ENCODE measurements at regions not wholly inside any gene's neighbourhood (a gene's known extent, or its start where the extent isn't known, plus 50 kb on each side); places are given as distances from the start of the nearest gene placed in this dataset.

DNA sequence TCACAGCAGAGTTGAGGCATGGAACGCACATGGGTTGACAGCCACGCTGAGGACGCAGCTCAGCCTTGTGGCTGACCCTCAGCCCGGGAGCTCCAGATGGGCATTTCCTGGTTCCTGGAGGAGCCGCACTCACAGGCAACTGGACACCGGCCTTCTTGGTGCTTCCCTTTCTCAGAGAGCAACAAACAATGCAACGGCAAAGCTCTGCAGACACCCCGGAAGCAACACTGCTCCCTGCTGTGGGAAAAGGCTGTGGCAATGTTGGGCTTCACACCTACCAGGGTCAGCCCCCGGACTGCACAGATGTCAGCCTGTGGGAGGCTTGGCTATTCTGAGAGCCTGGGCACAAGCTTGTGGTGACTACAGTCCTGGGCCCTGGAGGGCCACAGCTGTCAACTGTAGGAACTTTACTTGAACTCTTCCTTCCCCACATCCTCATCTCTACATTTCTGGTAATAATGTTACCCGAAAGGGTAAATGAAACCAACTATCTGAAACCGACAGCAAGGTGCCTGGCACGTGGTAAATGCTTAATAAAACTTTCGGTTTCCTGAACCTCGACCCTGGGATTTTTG, 597.5 kb upstream of the MKI67 start:
- H3K27me3 ChIP-seq (ENCODE audit: insufficient read depth, poor library complexity, severe bottlenecking): no peaks in the 10 kb centered on the region
- no peaks in the 10 kb centered on the region for H3K9me3 ChIP-seq (ENCODE audit: severe bottlenecking)
- H3K27ac ChIP-seq (ENCODE audit: poor library complexity, severe bottlenecking): no peak overlapping the region
- H3K4me1 ChIP-seq (ENCODE audit: insufficient read depth, poor library complexity, severe bottlenecking): no peaks in the 10 kb centered on the region
- TF ChIP-seq, protein P1, sequence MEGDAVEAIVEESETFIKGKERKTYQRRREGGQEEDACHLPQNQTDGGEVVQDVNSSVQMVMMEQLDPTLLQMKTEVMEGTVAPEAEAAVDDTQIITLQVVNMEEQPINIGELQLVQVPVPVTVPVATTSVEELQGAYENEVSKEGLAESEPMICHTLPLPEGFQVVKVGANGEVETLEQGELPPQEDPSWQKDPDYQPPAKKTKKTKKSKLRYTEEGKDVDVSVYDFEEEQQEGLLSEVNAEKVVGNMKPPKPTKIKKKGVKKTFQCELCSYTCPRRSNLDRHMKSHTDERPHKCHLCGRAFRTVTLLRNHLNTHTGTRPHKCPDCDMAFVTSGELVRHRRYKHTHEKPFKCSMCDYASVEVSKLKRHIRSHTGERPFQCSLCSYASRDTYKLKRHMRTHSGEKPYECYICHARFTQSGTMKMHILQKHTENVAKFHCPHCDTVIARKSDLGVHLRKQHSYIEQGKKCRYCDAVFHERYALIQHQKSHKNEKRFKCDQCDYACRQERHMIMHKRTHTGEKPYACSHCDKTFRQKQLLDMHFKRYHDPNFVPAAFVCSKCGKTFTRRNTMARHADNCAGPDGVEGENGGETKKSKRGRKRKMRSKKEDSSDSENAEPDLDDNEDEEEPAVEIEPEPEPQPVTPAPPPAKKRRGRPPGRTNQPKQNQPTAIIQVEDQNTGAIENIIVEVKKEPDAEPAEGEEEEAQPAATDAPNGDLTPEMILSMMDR (IDR thresholded peaks at IDR 0.05; ENCODE audit: poor library complexity, severe bottlenecking): no peak
- H3K36me3 ChIP-seq (ENCODE audit: low read depth): no peaks in the 10 kb centered on the region
- no peak overlapping the region for H3K4me3 ChIP-seq (ENCODE audit: severe bottlenecking)
- DNase-seq (ENCODE audit: low spot score) (no peak), ATAC-seq (ENCODE audit: low read depth) (no peak)

DNA sequence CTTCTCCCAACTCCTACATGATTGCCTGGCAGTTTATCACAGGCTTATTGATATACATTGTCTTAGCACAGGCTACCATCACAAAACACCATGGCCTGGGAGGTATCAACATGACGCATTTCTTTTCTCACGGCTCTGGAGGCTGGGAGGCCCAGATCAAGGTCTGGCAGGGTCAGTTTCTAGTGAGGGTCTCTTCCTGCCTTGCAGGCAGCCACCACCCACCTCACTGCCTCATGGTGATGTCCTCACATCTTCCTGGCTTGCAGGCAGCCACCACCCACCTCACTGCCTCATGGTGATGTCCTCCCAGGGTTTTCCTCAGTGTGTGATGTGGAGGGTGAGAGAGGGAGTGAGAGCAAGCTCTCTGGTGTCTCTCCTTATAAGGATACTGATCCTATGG, 599.3 kb upstream of the MKI67 start:
- Histone ChIP-seq H3K4me1 (ENCODE audit: insufficient read depth, poor library complexity, severe bottlenecking) (no peaks in the 10 kb centered on the region), H3K9me3 (ENCODE audit: severe bottlenecking) (no peaks in the 10 kb centered on the region), H3K36me3 (ENCODE audit: low read depth) (no peaks in the 10 kb centered on the region), H3K27me3 (ENCODE audit: insufficient read depth, poor library complexity, severe bottlenecking) (no peaks in the 10 kb centered on the region), H3K27ac (ENCODE audit: poor library complexity, severe bottlenecking) (no peak overlapping the region), H3K4me3 (ENCODE audit: severe bottlenecking) (no peak overlapping the region)
- ATAC-seq (ENCODE audit: low read depth): no peak
- TF ChIP-seq, protein P1 (IDR thresholded peaks at IDR 0.05; ENCODE audit: poor library complexity, severe bottlenecking): no peak
- DNase-seq (ENCODE audit: low spot score): no peak

DNA sequence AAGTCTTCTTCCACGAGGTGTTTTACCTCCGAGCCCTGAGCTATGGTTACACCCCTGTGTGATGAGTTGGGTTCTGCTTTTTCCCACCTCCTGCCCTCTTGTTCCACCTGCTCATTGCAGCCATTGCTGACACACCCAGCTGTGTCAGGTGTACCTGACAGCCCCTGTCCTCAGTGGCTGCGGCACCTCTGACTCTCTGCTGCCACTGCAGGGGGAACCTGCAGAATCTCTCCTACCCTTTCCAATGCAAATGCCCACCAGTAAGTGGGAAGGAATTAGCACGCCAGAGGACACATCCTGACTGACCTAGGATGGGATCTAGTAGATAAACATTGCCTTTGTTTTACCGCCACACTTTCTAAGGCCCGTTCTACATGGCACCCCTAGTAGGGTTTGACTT, 600.9 kb upstream of the MKI67 start:
- DNase-seq (ENCODE audit: low spot score): no peak
- no peaks in the 10 kb centered on the region for H3K27me3 ChIP-seq (ENCODE audit: insufficient read depth, poor library complexity, severe bottlenecking)

DNA sequence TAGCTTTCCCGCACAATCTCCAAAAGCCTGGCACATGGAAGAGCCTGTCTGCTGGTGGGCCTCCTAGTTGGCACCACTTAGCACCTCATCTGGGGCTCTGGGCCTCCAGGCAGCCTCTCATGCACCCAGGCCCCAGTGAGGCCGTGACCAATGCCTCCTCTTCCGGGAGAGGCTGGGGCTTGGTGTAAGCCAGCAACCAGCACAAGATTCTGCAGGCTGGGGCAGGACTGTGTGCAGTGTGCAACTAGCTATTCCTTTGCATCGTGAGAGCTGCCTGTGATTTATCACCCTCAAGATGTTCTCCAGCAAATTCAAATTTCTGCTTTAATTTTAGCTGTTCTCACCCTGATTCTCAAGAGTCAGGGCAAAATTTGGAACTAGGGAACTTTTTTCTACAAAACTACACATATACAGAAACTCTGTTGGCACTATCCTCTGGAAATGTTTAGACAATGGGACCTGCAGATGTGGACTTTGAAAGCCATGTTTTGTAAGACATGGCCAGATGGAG, 603.7 kb upstream of the MKI67 start:
- no peaks in the 10 kb centered on the region for H3K9me3 ChIP-seq (ENCODE audit: severe bottlenecking)
- TF ChIP-seq, protein P1 (IDR thresholded peaks at IDR 0.05; ENCODE audit: poor library complexity, severe bottlenecking): no peak
- DNase-seq (ENCODE audit: low spot score) (no peak), ATAC-seq (ENCODE audit: low read depth) (no peak)
- no peaks in the 10 kb centered on the region for H3K36me3 ChIP-seq (ENCODE audit: low read depth)
- no peak overlapping the region for H3K4me3 ChIP-seq (ENCODE audit: severe bottlenecking)
- no peak overlapping the region for H3K27ac ChIP-seq (ENCODE audit: poor library complexity, severe bottlenecking)
- H3K27me3 ChIP-seq (ENCODE audit: insufficient read depth, poor library complexity, severe bottlenecking): no peaks in the 10 kb centered on the region
- no peaks in the 10 kb centered on the region for H3K4me1 ChIP-seq (ENCODE audit: insufficient read depth, poor library complexity, severe bottlenecking)

More for the DNA sequence above, 600.9 kb upstream of the MKI67 start:
- Histone ChIP-seq H3K4me1 (ENCODE audit: insufficient read depth, poor library complexity, severe bottlenecking) (no peaks in the 10 kb centered on the region), H3K9me3 (ENCODE audit: severe bottlenecking) (no peaks in the 10 kb centered on the region), H3K27ac (ENCODE audit: poor library complexity, severe bottlenecking) (no peak overlapping the region), H3K4me3 (ENCODE audit: severe bottlenecking) (no peak overlapping the region), H3K36me3 (ENCODE audit: low read depth) (no peaks in the 10 kb centered on the region)
- TF ChIP-seq, protein P1 (IDR thresholded peaks at IDR 0.05; ENCODE audit: poor library complexity, severe bottlenecking): no peak
- no peak for ATAC-seq (ENCODE audit: low read depth)

DNA sequence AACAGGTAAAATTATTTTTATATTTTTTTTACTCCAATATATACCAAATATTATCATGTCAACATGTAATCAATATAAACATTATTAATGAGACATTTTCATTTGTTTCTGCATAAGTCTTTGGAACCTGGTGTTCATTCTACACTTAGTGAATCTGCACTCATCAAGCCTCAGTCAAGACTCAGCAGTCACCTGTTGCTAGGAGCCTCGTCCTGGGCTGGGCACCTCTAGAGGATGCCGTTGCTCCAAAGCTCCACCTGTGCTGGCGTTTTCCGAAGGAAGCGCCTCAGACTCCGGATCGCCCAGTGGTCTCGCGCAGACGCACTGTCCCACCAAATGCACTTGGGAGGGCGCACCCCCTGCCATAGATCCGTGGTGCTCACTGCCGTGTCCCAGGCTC, 604.7 kb upstream of the MKI67 start:
- TF ChIP-seq, protein P1 (IDR thresholded peaks at IDR 0.05; ENCODE audit: poor library complexity, severe bottlenecking): no peak
- no peaks in the 10 kb centered on the region for H3K9me3 ChIP-seq (ENCODE audit: severe bottlenecking)
- H3K27ac ChIP-seq (ENCODE audit: poor library complexity, severe bottlenecking): no peak overlapping the region
- no peak for ATAC-seq (ENCODE audit: low read depth)
- H3K4me1 ChIP-seq (ENCODE audit: insufficient read depth, poor library complexity, severe bottlenecking): no peaks in the 10 kb centered on the region
- H3K4me3 ChIP-seq (ENCODE audit: severe bottlenecking): no peak overlapping the region
- H3K27me3 ChIP-seq (ENCODE audit: insufficient read depth, poor library complexity, severe bottlenecking): no peaks in the 10 kb centered on the region
- no peak for DNase-seq (ENCODE audit: low spot score)
- H3K36me3 ChIP-seq (ENCODE audit: low read depth): no peaks in the 10 kb centered on the region

Measured in RWPE2 (cell line).